H1 (cell line): ENCODE measurements at regions not wholly inside any gene's neighbourhood (a gene's known extent, or its start where the extent isn't known, plus 50 kb on each side); places are given as distances from the start of the nearest gene placed in this dataset.

Experiments used
- CTCF ChIA-PET: fragments of 300-600 bp; sonication (Branson Sonifier 250); formaldehyde crosslinking; loops from one replicate; lab custom pipeline; 2021; ENCODE audit not compliant: partially characterized antibody; lab: Charles Lee
- POLR2A ChIA-PET: fragments of 300-600 bp; sonication (Branson Sonifier 250); formaldehyde crosslinking; loops from one replicate; lab custom pipeline; 2021; ENCODE audit warnings: inconsistent platforms; ENCODE audit not compliant: partially characterized antibody; lab: Charles Lee
- DNase-seq, 2 experiments: peaks; one replicate each; pipeline versions ENCODE4 v3.0.0 to v3.0.0-alpha.2; 2010 to 2022; ENCODE audit warnings: low spot score in 2 of 2, low read depth in 1 of 2, mixed read lengths in 1 of 2
- FAIRE-seq: peaks from 2 replicates; lab custom pipeline; 2011; peaks lifted over from hg19 to GRCh38; lab: Jason Lieb, UNC
- H2AFZ ChIP-seq: 2 replicates; pipeline ENCODE4 v1.8.1; 2012; ENCODE audit warnings: low read length, inconsistent platforms
- H2AK5ac ChIP-seq: 2 replicates; pipeline ENCODE4 v1.6.1; 2013; ENCODE audit warnings: low read depth, low read length
- H2BK120ac ChIP-seq: replicated peaks from 2 replicates; pipeline ENCODE3; 2013; ENCODE audit warnings: low read depth, low read length, inconsistent platforms
- H2BK12ac ChIP-seq: 2 replicates; pipeline ENCODE4 v1.6.1; 2013; ENCODE audit warnings: low read depth, low read length
- H2BK15ac ChIP-seq: 2 replicates; pipeline ENCODE4 v1.6.1; 2013; ENCODE audit warnings: low read length
- H2BK20ac ChIP-seq: 2 replicates; pipeline ENCODE4 v1.6.1; 2013; ENCODE audit warnings: low read length
- H2BK5ac ChIP-seq: 2 replicates; pipeline ENCODE4 v1.6.1; 2013; ENCODE audit warnings: low read depth, low read length
- H3K14ac ChIP-seq: 2 replicates; pipeline ENCODE4 v1.6.1; 2013; ENCODE audit warnings: inconsistent platforms; ENCODE audit not compliant: insufficient read length
- H3K18ac ChIP-seq: 2 replicates; pipeline ENCODE4 v1.6.1; 2013; ENCODE audit warnings: low read length; ENCODE audit errors: extremely low read depth
- H3K23ac ChIP-seq: 2 replicates; pipeline ENCODE4 v1.6.1; 2013; ENCODE audit warnings: inconsistent platforms; ENCODE audit not compliant: insufficient read length
- H3K23me2 ChIP-seq: 2 replicates; pipeline ENCODE4 v1.6.1; 2013; ENCODE audit warnings: low read depth, low read length
- H3K27ac ChIP-seq: 2 replicates; pipeline ENCODE4 v1.6.1; 2011; ENCODE audit warnings: low read depth, low read length, inconsistent platforms
- H3K27me3 ChIP-seq, 4 experiments: replicated peaks in 1 of 4; 1 replicate in 1 of 4; 2 replicates in 3 of 4; pipeline versions ENCODE4 v1.6.1 to v1.8.1; 2011 to 2013; ENCODE audit warnings: low read length in 3 of 4, mild to moderate bottlenecking in 3 of 4, inconsistent platforms in 2 of 4, mixed read lengths in 2 of 4, moderate library complexity in 1 of 4; ENCODE audit not compliant: control insufficient read depth in 3 of 4, insufficient read depth in 3 of 4; ENCODE audit errors: extremely low read depth in 1 of 4
- H3K36me3 ChIP-seq, 4 experiments: 2 replicates each; pipeline versions ENCODE4 v1.6.1 to v1.8.1; 2011 to 2013; ENCODE audit warnings: mild to moderate bottlenecking in 4 of 4, low read length in 3 of 4, moderate library complexity in 2 of 4, control low read depth in 1 of 4, inconsistent platforms in 1 of 4; ENCODE audit not compliant: insufficient read depth in 4 of 4, control insufficient read depth in 2 of 4
- H3K4ac ChIP-seq: replicated peaks from 2 replicates; pipeline ENCODE3; 2013; ENCODE audit warnings: low read length, low read depth, mixed read lengths, inconsistent platforms; ENCODE audit not compliant: insufficient read length
- H3K4me1 ChIP-seq, 4 experiments: replicated peaks in 1 of 4; 1 replicate in 1 of 4; 2 replicates in 3 of 4; pipeline versions ENCODE4 v1.6.1 to v1.8.1; 2011 to 2013; ENCODE audit warnings: low read length in 3 of 4, inconsistent platforms in 2 of 4, mixed read lengths in 1 of 4; ENCODE audit not compliant: insufficient read depth in 4 of 4, control insufficient read depth in 3 of 4
- H3K4me2 ChIP-seq, 2 experiments: 2 replicates each; pipeline versions ENCODE4 v1.6.1 to v1.8.1; 2011 to 2013; ENCODE audit warnings: low read depth in 2 of 2, low read length in 2 of 2, control low read depth in 1 of 2, inconsistent platforms in 1 of 2, mild to moderate bottlenecking in 1 of 2; ENCODE audit not compliant: insufficient read depth in 1 of 2
- H3K4me3 ChIP-seq, 4 experiments: fragments of 200-600, 300-600 bp in 1 of 4; sonication (generic), shearing (Covaris generic), sonication (Bioruptor Twin) in 1 of 4; 2 replicates each; pipeline versions ENCODE4 v1.5.1 to v1.8.1; 2011 to 2016; ENCODE audit warnings: low read length in 4 of 4, low read depth in 3 of 4, control low read depth in 2 of 4, inconsistent platforms in 2 of 4, mild to moderate bottlenecking in 2 of 4, mixed read lengths in 1 of 4, moderate library complexity in 1 of 4; ENCODE audit not compliant: insufficient read depth in 2 of 4; ENCODE audit errors: extremely low read depth in 1 of 4
- H3K56ac ChIP-seq: replicated peaks from 2 replicates; pipeline ENCODE3; 2013; ENCODE audit warnings: low read depth, mild to moderate bottlenecking, mixed read lengths, low read length, inconsistent platforms; ENCODE audit not compliant: insufficient read length
- H3K79me1 ChIP-seq: 2 replicates; pipeline ENCODE4 v1.6.1; 2013; ENCODE audit warnings: low read depth, low read length, control low read depth
- H3K79me2 ChIP-seq, 2 experiments: 2 replicates each; pipeline versions ENCODE4 v1.6.1 to v1.8.1; 2012 to 2013; ENCODE audit warnings: low read length in 2 of 2, mild to moderate bottlenecking in 2 of 2, inconsistent platforms in 1 of 2; ENCODE audit not compliant: insufficient read depth in 2 of 2, control insufficient read depth in 1 of 2
- H3K9ac ChIP-seq, 4 experiments: replicated peaks in 1 of 4; 1 replicate in 1 of 4; 2 replicates in 3 of 4; pipeline versions ENCODE4 v1.6.1 to v1.8.1; 2011 to 2013; ENCODE audit warnings: low read depth in 3 of 4, low read length in 3 of 4, control low read depth in 2 of 4, mild to moderate bottlenecking in 2 of 4, moderate library complexity in 2 of 4, inconsistent platforms in 1 of 4; ENCODE audit errors: extremely low read depth in 1 of 4
- H3K9me3 ChIP-seq, 2 experiments: 2 replicates each; pipeline versions ENCODE4 v1.6.1 to v1.8.1; 2012 to 2013; ENCODE audit warnings: mild to moderate bottlenecking in 2 of 2, moderate library complexity in 2 of 2, control low read depth in 1 of 2, inconsistent platforms in 1 of 2, low read depth in 1 of 2, low read length in 1 of 2, mixed read lengths in 1 of 2; ENCODE audit not compliant: insufficient read depth in 2 of 2
- H4K20me1 ChIP-seq, 2 experiments: replicated peaks in 1 of 2; 2 replicates each; pipeline versions ENCODE3 to v1.8.1; 2011 to 2013; ENCODE audit warnings: inconsistent platforms in 2 of 2, low read length in 2 of 2, mild to moderate bottlenecking in 1 of 2; ENCODE audit not compliant: insufficient read depth in 2 of 2, control insufficient read depth in 1 of 2
- H4K5ac ChIP-seq: 2 replicates; pipeline ENCODE4 v1.6.1; 2013; ENCODE audit warnings: low read length, low read depth, mixed read lengths, inconsistent platforms; ENCODE audit not compliant: insufficient read length
- H4K8ac ChIP-seq: 2 replicates; pipeline ENCODE4 v1.8.0; 2013; ENCODE audit warnings: mild to moderate bottlenecking, moderate library complexity, low read length, inconsistent platforms; ENCODE audit not compliant: insufficient read depth; ENCODE audit errors: extremely low read depth
- H4K91ac ChIP-seq: replicated peaks from 2 replicates; pipeline ENCODE3; 2013; ENCODE audit warnings: low read length, mixed read lengths, inconsistent platforms; ENCODE audit not compliant: insufficient read length
- PHF8 ChIP-seq: fragments of 200-600 bp; sonication (generic); conservative IDR thresholded peaks from 2 replicates; pipeline ENCODE4 v1.7.1; 2012; ENCODE audit warnings: low read depth, mild to moderate bottlenecking, inconsistent platforms, low read length, moderate library complexity
- TCF12 ChIP-seq: IDR thresholded peaks from 2 replicates; pipeline ENCODE4 v1.6.1; 2011; ENCODE audit warnings: low read depth, mild to moderate bottlenecking, low read length
- WGBS, 2 experiments: shearing (Covaris generic) in 1 of 2; methylation state at CpG; one replicate each; pipeline versions ENCODE4 v1.1.6 to v1.1.7; 2013 to 2015; ENCODE audit warnings: low lambda C conversion rate in 2 of 2, mixed read lengths in 2 of 2, inconsistent platforms in 1 of 2, low coverage in 1 of 2, missing lambda C conversion rate in 1 of 2; ENCODE audit not compliant: insufficient replicate concordance in 2 of 2, insufficient coverage in 1 of 2, insufficient read length in 1 of 2; ENCODE audit errors: extremely low coverage in 1 of 2, missing lambda C conversion rate in 1 of 2; 5-methylcytosine and 5-hydroxymethylcytosine counted together

DNA sequence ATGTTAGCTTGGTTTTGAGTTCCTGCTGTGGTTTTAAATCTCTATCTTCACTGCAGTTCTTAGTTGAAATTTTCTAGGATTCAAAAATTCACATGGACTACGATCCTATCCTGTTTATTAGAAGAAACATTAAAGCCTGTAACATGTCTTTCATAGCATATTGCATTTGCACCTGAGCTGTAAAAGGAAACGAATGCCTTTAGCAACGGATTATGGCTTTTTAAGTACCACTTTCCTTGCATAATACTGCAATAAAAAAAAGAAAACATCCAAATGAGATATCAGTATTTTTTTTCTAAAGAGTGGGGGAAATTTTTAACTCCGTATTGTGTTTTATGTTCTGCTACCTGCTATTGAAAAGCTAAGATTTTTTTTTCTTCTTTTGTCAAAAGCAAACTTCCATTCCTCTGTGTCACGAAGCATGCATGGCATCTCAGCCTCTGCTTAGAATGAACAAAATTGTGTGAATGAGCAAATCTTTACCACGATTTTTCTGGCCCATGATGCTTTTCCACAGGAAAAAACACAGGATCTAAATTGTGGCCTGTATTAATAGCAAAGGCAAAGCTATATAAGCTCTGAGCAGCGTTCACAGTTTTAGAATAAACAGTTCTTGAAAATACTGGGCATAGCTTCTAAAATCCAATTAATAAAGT, 110.0 kb upstream of the CDIN1 start:
- no peak overlapping the region for H2BK20ac ChIP-seq
- H3K23me2 ChIP-seq, result no peaks in the 10 kb centered on the region
- no peak overlapping the region for H3K23ac ChIP-seq
- peak overlapping the region; percentile 67; the same call in 1 of the 2 replicates for H2AFZ ChIP-seq
- no peaks in the 10 kb centered on the region for H3K36me3 ChIP-seq
- H3K9ac ChIP-seq, result no peak overlapping the region
- H2BK12ac ChIP-seq, result no peak overlapping the region
- no peak overlapping the region for H3K27ac ChIP-seq
- no peak overlapping the region for H2AK5ac ChIP-seq
- H4K5ac ChIP-seq, result no peak overlapping the region
- no peak overlapping the region for H3K4me2 ChIP-seq
- no peaks in the 10 kb centered on the region for H3K9me3 ChIP-seq
- TF ChIP-seq PHF8 (no peak), TCF12 (no peak)
- TF ChIP-seq, all 59 proteins: peak for 0
- FAIRE-seq, result peak; percentile 28
- Histone ChIP-seq H4K91ac (no peak overlapping the region), H4K8ac (no peak overlapping the region), H2BK5ac (no peak overlapping the region), H3K4me3 (no peak overlapping the region), H3K56ac (no peak overlapping the region), H4K20me1 (no peaks in the 10 kb centered on the region), H2BK15ac (no peak overlapping the region), H3K18ac (no peak overlapping the region), H3K4ac (no peak overlapping the region), H3K4me1 (peaks cover 0 to 4% (median 0%) of the 10 kb centered on the region in 4 experiments; a peak in 3 of 7 replicates), H3K27me3 (no peaks in the 10 kb centered on the region), H2BK120ac (no peak overlapping the region), H3K14ac (no peak overlapping the region), H3K79me2 (no peaks in the 10 kb centered on the region), H3K79me1 (no peaks in the 10 kb centered on the region)
- CTCF ChIA-PET, result interaction anchor here (0.9 kb wide), 1 partner anchor 11 kb away, joined by 3 read pairs; no protein-coding TSS in a partner anchor
- 64% methylated on average over 7 of the region's 7 CpGs; no CpG with 5 or more reads in 1 of the 2 experiments for WGBS, 2 experiments
- POLR2A ChIA-PET, result no interaction called here
- no peak for DNase-seq
